ENCODE measurements at regions not wholly inside any gene's neighbourhood (a gene's known extent, or its start where the extent isn't known, plus 50 kb on each side); places are given as distances from the start of the nearest gene placed in this dataset.

DNA sequence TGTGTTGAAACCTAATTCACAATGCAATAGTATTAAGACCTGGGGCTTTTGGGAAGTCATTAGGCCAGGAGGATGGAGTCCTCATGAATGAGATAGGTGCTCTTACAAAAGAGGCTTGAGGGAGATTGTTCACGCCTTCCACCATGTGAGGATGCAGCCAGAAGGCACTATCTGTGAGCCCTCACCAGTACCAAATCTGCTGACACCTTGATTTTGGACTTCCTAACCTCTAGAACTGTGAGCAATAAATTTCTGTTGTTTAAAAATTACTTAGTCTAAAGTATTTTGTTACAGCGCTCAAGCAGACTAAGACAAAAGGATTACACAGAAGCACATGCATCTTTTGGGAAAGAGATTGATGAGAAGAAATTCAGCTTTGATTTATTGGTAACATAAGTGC is 232.9 kb upstream of the NR4A3 start:
- POLR2A ChIA-PET, result no interaction called here
- Mint-ChIP-seq H3K4me1 (no peaks in the 10 kb centered on the region), H3K27ac (no peak overlapping the region), H3K27me3 (ENCODE audit: low read depth) (peaks cover under 1% of the 10 kb centered on the region; the same call in 1 of the 2 replicates), H3K4me3 (no peak overlapping the region), H3K36me3 (peaks cover 4% of the 10 kb centered on the region), H3K9me3 (peaks cover 14% of the 10 kb centered on the region)
- DNase-seq (ENCODE audit: low spot score) (no peak), ATAC-seq (no peak)
- CTCF ChIA-PET, result no interaction called here
- no peak for TF ChIP-seq CREM (CRISPR knock-in tag; IDR thresholded peaks at IDR 0.05)
- no peak for TF ChIP-seq NR1H2 (CRISPR knock-in tag; IDR thresholded peaks at IDR 0.05)
- TF ChIP-seq, protein P1, sequence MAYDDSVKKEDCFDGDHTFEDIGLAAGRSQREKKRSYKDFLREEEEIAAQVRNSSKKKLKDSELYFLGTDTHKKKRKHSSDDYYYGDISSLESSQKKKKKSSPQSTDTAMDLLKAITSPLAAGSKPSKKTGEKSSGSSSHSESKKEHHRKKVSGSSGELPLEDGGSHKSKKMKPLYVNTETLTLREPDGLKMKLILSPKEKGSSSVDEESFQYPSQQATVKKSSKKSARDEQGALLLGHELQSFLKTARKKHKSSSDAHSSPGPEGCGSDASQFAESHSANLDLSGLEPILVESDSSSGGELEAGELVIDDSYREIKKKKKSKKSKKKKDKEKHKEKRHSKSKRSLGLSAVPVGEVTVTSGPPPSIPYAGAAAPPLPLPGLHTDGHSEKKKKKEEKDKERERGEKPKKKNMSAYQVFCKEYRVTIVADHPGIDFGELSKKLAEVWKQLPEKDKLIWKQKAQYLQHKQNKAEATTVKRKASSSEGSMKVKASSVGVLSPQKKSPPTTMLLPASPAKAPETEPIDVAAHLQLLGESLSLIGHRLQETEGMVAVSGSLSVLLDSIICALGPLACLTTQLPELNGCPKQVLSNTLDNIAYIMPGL (CRISPR knock-in tag; IDR thresholded peaks at IDR 0.05), result no peak
- TF ChIP-seq GABPB1 (CRISPR knock-in tag; IDR thresholded peaks at IDR 0.05), result no peak
- TF ChIP-seq, protein P2, sequence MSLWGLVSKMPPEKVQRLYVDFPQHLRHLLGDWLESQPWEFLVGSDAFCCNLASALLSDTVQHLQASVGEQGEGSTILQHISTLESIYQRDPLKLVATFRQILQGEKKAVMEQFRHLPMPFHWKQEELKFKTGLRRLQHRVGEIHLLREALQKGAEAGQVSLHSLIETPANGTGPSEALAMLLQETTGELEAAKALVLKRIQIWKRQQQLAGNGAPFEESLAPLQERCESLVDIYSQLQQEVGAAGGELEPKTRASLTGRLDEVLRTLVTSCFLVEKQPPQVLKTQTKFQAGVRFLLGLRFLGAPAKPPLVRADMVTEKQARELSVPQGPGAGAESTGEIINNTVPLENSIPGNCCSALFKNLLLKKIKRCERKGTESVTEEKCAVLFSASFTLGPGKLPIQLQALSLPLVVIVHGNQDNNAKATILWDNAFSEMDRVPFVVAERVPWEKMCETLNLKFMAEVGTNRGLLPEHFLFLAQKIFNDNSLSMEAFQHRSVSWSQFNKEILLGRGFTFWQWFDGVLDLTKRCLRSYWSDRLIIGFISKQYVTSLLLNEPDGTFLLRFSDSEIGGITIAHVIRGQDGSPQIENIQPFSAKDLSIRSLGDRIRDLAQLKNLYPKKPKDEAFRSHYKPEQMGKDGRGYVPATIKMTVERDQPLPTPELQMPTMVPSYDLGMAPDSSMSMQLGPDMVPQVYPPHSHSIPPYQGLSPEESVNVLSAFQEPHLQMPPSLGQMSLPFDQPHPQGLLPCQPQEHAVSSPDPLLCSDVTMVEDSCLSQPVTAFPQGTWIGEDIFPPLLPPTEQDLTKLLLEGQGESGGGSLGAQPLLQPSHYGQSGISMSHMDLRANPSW (CRISPR knock-in tag; conservative IDR thresholded peaks at IDR 0.05; ENCODE audit: low read depth), result no peak
- TF ChIP-seq, protein P3, sequence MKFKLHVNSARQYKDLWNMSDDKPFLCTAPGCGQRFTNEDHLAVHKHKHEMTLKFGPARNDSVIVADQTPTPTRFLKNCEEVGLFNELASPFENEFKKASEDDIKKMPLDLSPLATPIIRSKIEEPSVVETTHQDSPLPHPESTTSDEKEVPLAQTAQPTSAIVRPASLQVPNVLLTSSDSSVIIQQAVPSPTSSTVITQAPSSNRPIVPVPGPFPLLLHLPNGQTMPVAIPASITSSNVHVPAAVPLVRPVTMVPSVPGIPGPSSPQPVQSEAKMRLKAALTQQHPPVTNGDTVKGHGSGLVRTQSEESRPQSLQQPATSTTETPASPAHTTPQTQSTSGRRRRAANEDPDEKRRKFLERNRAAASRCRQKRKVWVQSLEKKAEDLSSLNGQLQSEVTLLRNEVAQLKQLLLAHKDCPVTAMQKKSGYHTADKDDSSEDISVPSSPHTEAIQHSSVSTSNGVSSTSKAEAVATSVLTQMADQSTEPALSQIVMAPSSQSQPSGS (CRISPR knock-in tag; IDR thresholded peaks at IDR 0.05; ENCODE audit: borderline replicate concordance, low read depth), result no peak
- TF ChIP-seq FOXK1 (CRISPR knock-in tag; IDR thresholded peaks at IDR 0.05), result no peak
- no peak for TF ChIP-seq ATF1 (CRISPR knock-in tag; IDR thresholded peaks at IDR 0.05)
- TF ChIP-seq ELF4 (CRISPR knock-in tag; IDR thresholded peaks at IDR 0.05; ENCODE audit: low read depth), result no peak
- TF ChIP-seq FOXP1 (CRISPR knock-in tag; IDR thresholded peaks at IDR 0.05; ENCODE audit: borderline replicate concordance), result no peak
- TF ChIP-seq, protein P4, sequence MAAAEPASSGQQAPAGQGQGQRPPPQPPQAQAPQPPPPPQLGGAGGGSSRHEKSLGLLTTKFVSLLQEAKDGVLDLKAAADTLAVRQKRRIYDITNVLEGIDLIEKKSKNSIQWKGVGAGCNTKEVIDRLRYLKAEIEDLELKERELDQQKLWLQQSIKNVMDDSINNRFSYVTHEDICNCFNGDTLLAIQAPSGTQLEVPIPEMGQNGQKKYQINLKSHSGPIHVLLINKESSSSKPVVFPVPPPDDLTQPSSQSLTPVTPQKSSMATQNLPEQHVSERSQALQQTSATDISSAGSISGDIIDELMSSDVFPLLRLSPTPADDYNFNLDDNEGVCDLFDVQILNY (CRISPR knock-in tag; IDR thresholded peaks at IDR 0.05), result no peak
- TF ChIP-seq PRRX2 (CRISPR knock-in tag; IDR thresholded peaks at IDR 0.05), result no peak
- TF ChIP-seq, protein P5, sequence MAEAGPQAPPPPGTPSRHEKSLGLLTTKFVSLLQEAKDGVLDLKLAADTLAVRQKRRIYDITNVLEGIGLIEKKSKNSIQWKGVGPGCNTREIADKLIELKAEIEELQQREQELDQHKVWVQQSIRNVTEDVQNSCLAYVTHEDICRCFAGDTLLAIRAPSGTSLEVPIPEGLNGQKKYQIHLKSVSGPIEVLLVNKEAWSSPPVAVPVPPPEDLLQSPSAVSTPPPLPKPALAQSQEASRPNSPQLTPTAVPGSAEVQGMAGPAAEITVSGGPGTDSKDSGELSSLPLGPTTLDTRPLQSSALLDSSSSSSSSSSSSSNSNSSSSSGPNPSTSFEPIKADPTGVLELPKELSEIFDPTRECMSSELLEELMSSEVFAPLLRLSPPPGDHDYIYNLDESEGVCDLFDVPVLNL (CRISPR knock-in tag; IDR thresholded peaks at IDR 0.05; ENCODE audit: borderline replicate concordance, low read depth), result no peak

DNA sequence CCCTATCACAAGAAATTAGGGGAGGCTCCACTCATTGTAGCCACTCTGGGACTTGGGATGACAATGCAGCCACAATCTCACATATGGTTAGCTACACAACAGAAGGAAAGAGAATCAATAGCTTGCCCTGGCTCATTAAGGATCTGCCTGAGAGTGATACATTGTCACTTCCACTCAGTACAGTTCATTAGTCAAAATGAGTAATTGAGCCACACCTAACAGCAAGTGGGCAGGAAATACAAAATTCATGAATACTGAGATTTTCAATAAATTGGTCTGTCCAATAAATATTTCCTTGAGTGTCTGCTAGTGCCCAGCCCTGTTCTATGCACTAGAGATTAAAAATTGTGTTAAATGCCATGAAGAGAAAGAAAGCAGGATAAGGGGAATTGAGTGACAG is 231.3 kb upstream of the NR4A3 start:
- no peak overlapping the region for H3K27ac Mint-ChIP-seq
- POLR2A ChIA-PET, result no interaction called here
- no peaks in the 10 kb centered on the region for H3K4me1 Mint-ChIP-seq
- peaks cover 12% of the 10 kb centered on the region for H3K9me3 Mint-ChIP-seq
- ATAC-seq (no peak), DNase-seq (ENCODE audit: low spot score) (no peak)
- no peaks in the 10 kb centered on the region for H3K36me3 Mint-ChIP-seq
- no peak overlapping the region for H3K4me3 Mint-ChIP-seq
- CTCF ChIA-PET, result no interaction called here
- no peaks in the 10 kb centered on the region for H3K27me3 Mint-ChIP-seq (ENCODE audit: low read depth)
- no peak for TF ChIP-seq ETV6 (CRISPR knock-in tag; IDR thresholded peaks at IDR 0.05)
- TF ChIP-seq, protein P6, sequence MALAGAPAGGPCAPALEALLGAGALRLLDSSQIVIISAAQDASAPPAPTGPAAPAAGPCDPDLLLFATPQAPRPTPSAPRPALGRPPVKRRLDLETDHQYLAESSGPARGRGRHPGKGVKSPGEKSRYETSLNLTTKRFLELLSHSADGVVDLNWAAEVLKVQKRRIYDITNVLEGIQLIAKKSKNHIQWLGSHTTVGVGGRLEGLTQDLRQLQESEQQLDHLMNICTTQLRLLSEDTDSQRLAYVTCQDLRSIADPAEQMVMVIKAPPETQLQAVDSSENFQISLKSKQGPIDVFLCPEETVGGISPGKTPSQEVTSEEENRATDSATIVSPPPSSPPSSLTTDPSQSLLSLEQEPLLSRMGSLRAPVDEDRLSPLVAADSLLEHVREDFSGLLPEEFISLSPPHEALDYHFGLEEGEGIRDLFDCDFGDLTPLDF (CRISPR knock-in tag; IDR thresholded peaks at IDR 0.05), result no peak
- no peak for TF ChIP-seq SMAD3 (CRISPR knock-in tag; IDR thresholded peaks at IDR 0.05; ENCODE audit: borderline replicate concordance)
- TF ChIP-seq, protein P7, sequence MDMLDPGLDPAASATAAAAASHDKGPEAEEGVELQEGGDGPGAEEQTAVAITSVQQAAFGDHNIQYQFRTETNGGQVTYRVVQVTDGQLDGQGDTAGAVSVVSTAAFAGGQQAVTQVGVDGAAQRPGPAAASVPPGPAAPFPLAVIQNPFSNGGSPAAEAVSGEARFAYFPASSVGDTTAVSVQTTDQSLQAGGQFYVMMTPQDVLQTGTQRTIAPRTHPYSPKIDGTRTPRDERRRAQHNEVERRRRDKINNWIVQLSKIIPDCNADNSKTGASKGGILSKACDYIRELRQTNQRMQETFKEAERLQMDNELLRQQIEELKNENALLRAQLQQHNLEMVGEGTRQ (CRISPR knock-in tag; IDR thresholded peaks at IDR 0.05), result no peak
- TF ChIP-seq, protein P8, sequence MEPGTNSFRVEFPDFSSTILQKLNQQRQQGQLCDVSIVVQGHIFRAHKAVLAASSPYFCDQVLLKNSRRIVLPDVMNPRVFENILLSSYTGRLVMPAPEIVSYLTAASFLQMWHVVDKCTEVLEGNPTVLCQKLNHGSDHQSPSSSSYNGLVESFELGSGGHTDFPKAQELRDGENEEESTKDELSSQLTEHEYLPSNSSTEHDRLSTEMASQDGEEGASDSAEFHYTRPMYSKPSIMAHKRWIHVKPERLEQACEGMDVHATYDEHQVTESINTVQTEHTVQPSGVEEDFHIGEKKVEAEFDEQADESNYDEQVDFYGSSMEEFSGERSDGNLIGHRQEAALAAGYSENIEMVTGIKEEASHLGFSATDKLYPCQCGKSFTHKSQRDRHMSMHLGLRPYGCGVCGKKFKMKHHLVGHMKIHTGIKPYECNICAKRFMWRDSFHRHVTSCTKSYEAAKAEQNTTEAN (CRISPR knock-in tag; IDR thresholded peaks at IDR 0.05), result no peak
- TF ChIP-seq, protein P9, sequence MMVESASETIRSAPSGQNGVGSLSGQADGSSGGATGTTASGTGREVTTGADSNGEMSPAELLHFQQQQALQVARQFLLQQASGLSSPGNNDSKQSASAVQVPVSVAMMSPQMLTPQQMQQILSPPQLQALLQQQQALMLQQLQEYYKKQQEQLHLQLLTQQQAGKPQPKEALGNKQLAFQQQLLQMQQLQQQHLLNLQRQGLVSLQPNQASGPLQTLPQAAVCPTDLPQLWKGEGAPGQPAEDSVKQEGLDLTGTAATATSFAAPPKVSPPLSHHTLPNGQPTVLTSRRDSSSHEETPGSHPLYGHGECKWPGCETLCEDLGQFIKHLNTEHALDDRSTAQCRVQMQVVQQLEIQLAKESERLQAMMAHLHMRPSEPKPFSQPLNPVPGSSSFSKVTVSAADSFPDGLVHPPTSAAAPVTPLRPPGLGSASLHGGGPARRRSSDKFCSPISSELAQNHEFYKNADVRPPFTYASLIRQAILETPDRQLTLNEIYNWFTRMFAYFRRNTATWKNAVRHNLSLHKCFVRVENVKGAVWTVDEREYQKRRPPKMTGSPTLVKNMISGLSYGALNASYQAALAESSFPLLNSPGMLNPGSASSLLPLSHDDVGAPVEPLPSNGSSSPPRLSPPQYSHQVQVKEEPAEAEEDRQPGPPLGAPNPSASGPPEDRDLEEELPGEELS (CRISPR knock-in tag; IDR thresholded peaks at IDR 0.05), result no peak
- TF ChIP-seq PRRX2 (CRISPR knock-in tag; IDR thresholded peaks at IDR 0.05), result no peak

All from WTC11 (cell line).